GM18511 (cell line): ENCODE measurements at regions not wholly inside any gene's neighbourhood (a gene's known extent, or its start where the extent isn't known, plus 50 kb on each side); places are given as distances from the start of the nearest gene placed in this dataset.

Source experiments
- ATAC-seq: cut with Tn5 transposase; IDR thresholded peaks from one replicate; pipeline ENCODE4 v1.9.1; 2021; ENCODE audit warnings: mild to moderate bottlenecking, moderate library complexity; ENCODE audit not compliant: unreplicated experiment

DNA sequence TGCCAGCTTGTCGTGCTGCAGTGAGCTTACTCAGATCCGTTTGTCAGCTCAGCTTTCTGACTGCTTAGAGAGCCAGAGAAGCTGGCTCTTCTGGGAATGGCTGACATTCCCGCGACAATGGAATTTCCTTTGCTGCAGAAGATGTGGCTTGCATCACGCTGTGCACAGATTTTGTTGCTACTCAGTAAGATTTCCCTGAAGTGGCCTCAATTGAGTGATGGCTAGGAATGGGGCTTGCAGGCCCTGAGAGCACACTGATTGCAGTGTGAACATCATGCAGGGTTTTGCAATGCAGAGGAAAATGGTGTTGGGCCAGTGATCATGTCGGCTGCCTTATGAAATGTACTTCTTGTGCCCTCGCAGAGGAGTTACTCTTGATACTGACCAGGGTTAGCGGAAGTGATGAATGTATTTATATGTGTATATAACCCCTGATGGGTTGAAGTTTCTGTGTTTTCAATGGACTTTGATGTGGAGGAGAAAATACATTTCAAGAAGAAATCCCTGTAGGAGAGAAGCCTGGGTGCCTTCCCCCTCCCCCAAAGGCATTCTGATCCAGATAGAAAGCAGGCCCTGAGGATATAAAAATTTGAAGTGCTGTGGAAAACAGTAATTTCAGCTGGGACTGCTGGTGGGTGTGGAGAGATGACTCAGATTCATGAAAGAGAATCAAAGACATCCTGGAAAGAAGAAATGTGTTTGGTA is 102.5 kb upstream of the PDZRN3 start:
- no peak for ATAC-seq

DNA sequence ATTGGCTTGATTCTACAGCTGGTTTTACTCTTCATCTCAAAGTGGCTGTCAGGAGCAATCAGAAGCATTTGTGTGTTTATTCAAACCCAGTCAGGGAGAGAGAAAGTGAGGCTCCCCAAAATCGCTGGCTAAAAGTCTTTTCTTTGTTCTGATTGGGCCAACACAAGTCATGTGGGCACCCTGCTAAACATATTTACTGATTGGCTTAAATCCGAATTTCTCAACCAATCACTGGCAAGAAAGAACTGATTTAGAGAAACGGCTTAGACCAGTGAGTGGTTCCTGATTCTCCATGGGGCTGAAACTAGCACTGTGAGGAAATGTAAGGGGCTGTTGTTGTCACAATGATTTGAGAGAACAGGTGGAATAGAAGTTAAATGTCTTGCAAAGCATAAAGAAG is 98.9 kb upstream of the PDZRN3 start:
- no peak for ATAC-seq

DNA sequence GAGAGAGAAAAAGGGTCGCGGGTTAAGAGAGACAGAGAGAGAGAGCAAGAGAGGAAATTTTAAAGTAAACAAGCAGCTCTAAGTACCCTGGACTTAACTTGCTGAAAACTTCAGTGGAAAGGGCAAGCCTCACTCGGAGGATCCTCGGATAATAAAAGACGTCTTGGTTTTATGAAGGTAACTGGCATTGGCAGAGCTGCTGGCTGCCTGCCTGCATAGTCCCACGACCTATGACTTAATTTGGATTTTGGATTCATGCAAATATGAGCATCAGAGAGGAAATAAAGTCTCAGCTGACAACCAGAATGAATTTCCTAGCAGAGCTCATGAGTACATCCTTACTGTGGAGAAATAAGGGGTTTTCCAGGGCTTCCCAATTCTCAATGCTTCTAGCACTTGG is 95.1 kb upstream of the PDZRN3 start:
- no peak for ATAC-seq

DNA sequence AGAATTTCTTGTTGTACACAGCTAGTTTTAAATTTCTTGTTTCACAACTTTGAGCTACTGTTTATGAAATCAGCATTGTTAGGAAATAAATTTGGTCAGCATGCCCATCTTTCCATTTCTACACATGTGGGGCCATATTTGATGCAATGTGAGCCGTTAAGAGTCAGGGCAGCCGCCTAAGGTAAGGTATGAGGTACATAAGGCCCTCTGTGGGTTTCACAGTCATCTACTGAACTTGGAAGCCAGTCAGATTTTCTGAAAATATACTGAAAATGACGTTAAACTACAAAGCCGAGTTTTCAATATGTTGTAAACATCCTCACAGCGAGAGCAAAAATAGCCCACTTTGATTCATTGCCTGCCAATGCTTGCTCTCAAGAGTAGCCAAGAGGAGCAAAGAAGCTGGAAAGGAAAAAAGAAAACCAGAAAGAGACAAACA is 94.7 kb upstream of the PDZRN3 start:
- no peak for ATAC-seq

DNA sequence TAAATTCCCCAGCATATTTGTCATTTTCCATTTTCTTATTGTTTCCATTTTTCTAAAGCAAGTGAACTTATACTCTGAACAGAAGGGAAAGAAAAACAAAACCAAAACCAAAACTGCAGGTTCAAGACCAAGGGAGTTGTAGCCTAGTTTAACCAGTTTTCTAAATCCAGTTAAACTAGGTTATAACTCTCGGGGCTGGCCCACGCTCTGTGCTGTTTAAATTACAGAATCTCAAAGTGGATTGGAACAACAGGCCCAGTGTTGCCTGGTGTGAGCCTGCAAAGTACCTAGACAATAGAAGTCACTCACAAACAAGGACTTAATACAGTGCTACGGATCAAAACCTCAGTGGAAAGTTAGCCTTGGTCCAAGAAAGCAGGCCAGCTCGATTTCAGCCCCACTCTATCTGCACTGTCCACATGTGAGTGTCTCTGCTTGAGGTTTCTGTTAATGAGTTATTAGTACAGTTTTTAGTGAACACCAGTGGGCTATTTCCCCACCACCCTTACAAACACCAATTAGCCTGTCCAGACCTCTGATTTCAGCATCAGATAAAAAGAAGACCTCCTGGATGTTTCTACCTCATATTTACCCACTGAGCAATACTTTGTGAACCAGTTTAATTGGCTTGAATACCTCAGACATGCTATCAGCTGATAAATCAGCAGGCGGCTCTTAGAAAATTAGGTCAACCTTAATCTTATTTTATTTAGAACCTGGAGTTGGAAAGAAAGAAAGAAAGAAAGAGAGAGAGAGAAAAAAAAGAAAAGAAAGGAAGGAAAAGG is 93.8 kb upstream of the PDZRN3 start:
- ATAC-seq, result no peak

DNA sequence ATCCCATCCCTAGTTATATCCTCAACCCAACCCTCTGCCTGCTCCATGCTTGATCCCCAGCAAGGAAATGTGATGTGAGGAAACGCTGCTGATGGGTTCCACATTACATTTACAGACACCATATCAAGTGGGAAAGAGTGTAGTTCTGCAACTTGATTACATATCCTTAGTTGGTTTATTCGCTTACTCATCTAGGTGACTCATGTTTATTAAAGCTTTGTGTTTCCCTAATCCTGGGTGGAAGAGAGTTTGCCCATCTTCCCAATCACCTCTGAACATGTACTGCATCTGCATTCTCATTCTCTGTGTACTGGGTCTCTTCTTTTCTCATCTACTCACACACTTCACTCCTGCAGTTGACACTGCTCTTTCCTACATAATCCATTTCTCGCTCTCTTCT is 91.7 kb upstream of the PDZRN3 start:
- no peak for ATAC-seq

DNA sequence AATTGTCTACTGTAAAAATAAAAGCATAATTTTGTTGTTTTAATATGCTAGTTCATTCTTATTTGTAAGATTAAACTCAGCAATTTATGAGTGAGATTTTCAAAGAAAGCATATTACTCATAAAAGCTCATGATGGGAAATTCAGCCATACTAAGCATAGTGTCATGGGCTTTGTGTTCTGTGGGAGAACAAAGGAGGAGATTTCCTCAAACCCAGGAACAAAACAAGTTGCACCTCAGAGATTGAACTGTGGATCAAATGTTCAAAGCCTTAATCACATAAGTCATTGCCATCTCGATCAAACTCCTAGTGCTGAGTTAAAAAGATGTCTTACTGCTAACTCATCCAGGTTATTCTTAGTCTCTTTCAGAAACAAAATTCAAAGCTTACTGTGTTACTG is 85.6 kb upstream of the PDZRN3 start:
- no peak for ATAC-seq

DNA sequence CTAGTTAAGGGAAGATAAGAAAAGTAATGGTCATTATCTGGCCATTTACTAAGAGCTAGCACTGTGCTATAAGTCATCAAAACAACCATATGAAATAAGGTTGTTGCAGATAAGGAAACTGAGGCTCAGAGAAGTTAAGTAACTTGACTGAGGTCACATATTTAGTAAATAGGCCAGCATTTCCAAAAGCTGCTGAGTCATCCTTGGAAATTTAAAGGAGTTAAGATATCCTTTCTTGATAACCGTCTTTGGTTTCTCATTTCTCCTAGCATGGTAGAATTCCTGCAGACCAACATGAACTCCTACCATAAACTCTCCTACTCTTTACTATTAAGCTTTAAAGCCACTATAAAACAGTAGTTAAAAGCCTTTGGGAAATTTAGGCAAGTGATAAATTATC is 85.0 kb upstream of the PDZRN3 start:
- ATAC-seq, result no peak

DNA sequence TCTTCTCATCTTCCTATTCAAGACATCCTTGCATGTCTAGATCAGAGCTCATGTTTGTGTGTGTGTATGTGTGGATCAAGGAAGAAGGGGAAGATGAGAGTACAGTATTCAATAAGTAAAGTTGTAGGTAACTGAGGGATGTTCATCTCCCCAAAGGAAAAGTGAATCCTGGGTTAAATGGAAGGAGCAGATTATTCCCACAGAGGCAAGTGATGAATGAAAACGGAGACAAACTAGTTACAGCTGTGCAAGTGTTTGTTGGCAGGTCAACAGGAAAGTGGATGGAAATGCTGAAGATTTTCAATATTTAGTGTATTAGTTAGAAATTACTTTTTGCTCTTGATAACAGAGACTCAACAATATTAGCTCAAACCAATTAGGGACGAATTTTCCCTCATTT is 84.2 kb upstream of the PDZRN3 start:
- ATAC-seq, result no peak

DNA sequence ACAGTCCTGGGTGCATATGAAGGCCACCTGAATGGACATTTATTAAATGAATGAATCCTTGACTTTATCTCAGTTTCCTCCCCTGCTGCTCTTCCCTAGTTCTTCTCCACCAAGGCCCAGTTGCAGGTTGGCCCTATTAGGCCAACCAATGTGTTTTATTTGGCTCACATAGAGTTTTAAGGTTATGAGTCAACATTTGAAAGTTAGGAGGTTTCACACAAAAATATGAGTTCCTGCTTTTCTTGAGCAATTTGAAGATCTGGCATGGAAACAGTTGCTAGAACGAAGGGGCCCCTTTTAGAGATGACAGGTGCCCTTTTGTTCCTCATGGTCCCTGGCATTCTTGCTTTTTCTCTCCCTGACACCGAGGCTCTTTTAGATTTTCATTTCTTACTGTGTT is 83.0 kb upstream of the PDZRN3 start:
- ATAC-seq, result no peak

DNA sequence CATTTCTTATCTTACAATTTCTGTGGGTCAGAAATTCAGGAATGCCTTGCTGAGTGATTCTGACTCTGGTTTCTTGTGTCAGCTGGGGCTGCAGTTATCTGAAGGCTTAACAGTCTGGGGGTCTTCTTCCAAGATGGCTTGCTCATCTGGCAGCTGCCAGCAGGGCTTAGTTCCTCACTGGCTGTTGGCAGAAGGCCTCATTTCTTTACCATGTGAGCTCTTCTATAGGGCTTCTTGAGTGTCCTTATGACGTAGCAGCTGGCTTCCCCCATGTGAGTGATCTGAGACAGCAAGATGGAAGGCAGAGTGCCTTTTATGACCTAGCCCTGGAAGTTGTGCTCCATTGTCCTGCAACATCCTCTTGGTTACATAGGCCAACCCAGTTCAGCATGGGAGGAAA is 82.0 kb upstream of the PDZRN3 start:
- ATAC-seq, result no peak

DNA sequence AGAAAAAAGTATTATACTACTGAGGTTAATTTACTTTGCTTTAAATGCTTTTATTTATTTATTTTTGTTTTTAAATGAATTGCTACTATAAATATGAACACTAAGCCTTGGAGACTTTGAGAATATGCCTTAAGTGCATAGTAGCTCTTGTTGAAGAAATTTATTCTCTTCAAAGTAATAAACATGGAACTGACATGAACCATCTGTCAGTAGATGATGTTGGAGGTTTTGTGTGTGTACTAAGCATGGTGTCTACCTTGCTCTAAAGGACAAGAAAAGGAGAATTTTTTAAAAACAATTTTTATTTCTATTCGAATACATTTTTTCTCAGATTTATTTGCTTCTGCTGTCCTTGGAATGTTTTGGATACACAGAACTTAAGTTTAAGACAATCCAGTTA is 81.1 kb upstream of the PDZRN3 start:
- ATAC-seq, result no peak

DNA sequence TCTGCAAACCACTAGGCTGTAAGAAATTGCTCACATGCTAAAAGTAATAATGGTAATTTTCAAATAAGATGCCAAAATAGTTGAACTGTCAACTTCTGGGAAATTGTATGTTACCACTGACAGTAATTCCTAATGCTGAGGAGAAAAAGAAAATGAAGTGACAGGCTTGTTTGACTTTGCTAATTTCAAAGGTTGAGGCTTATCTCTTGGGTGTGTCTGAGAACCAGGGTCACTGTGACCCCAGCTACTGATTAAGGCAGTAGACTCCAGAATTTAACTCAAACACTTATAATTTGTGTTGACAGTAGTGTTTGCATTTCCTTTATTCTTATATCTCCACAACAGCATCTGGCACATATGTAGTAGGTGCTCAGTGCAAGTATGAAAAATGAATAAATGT is 74.6 kb upstream of the PDZRN3 start:
- no peak for ATAC-seq

DNA sequence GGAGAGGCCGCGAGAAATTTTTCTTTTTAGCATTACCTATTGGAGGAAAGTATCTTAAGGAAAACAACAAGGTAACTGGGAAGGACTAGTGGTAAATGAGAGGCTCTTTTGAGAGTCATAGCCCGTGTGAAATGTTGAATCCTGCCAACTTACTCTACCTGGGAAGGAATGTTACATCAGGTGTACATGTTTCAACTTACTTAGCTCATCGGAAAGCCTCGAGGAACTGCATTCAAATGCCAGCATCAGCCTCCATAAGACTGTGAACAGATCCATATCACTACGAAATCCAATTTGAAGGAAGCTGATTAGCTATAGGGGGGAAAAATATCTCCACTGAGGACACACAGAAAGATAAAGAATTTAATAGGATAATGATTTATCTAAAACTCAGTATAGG is 72.3 kb upstream of the PDZRN3 start:
- ATAC-seq, result no peak

DNA sequence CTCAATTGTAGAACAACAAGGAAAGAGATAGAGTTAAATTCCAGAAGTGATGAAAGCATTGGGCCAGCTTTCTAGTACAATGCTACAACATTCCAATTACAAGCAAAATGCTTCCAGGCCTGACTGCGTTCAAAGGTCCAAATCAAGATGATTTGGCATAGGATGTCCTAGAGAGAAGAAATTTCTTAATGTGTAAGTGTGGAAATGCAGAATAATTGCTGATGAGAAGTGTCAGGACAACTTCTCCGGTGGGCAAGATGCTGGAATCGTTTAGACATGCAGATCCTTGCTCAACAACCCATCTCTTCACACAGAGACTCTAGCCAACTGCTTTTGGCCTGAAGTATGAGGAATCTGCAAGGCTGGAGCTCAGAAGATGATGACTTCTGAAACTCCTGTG is 71.1 kb upstream of the PDZRN3 start:
- no peak for ATAC-seq

DNA sequence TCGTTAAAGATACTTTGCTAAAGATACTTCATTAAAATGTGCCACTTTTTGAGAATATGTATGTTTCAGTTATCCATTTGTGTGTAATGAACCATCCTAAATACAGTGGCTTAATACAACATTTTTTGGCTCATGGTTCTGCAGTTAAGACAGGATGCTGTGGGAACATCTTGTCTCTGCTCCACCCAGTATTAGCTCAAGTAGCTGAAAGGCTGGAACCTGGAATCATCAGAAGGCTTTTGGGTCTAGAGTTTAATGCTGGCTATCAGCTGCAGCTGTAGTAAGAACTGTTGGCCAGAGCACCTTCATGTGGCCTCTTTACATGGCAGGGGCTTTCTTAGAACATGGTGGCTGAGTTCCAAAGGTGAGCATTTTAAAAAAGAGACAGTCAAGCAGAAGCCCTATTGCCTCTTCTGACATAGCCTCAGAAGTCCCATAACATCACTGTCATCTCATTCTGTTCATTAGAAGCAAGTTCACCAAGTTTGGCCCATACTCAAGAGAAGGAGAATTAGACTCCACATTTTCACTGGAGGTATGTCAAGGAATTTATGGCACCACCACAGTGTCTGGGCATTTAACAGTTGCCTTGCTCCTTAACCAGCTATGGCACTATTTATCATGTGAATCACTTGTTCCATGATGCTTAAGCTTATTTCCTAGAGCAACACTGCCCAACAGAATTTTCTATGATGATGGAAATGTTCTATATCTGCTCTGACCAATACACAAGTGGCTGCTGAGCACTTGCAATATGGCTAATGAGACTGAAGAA is 70.4 kb upstream of the PDZRN3 start:
- ATAC-seq, result no peak

DNA sequence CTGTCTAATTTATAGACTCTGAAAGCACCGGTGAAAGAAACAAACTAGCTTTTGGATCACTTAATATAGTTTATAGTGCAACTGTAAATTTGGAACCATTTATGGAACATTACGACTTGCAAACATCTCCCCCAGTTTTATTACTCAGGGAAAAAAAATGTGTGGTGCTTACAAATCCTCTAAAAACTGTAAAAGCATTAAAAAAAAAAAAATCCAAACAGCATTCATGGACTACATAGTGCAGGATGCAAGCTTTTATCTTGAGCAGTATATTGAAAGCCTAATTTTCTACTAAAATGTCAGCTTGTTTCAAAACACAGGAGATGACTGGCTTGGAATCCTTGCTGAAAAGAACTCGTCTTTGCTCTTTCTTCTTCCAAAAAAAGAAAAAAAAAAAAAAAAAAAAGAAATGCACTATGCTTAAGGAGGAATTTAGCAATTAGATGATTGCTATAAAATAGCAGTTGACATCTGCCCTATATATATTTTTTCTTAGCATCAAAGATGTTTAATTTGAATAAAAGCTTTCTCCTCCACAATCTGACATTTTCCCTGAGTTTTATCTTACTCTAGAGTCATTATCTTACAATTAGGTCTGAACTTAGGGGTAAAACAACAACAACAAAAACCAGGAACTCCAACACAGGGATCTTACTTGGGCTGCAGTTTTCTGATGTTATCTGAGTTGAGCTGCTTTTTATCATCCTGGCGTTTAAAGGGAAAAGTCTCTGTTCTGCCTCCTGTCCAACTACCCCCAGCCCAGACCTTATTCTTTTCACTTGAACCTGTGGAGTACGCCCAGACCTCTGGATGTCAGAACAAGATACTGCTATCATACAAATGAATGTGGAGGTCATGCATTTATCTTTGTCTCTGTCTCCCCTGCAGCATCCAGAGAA is 62.6 kb upstream of the PDZRN3 start:
- no peak for ATAC-seq

DNA sequence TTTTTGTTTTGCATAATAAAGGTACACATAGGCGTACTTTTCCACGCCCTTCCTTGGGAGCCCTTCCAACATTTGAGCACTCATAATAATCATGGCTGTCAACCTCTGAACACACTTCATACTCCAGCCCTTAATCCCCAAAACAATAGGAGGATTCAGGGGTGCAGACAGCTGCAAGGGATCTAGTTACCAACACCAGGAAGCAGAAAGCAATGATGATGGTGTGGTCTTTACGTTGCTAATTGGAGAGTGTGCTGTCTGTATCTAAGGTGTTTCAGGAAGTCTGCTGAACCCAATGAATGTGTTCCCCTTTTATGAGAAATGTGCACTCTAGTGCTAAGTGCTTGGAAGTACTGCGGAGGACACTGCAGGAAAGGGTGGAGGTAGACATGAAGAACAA is 60.3 kb upstream of the PDZRN3 start:
- no peak for ATAC-seq

DNA sequence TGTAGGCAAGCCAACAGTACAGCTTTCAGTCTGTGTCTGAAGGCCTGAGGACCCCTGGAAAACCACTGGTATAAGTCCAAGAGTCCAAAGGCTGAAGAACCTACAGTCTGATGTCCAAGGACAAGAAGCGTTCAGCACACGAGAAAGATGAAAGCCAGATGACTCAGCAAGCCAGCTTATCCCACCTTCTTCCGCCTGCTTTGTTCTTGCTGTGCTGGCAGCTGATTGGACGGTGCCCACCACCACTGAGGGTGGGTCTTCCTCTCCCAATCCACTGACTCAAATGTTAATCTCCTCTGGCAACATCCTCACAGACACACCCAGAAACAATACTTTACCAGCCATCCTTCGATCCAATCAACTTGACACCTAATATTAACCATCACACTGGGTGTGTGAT is 59.0 kb upstream of the PDZRN3 start:
- ATAC-seq, result no peak

DNA sequence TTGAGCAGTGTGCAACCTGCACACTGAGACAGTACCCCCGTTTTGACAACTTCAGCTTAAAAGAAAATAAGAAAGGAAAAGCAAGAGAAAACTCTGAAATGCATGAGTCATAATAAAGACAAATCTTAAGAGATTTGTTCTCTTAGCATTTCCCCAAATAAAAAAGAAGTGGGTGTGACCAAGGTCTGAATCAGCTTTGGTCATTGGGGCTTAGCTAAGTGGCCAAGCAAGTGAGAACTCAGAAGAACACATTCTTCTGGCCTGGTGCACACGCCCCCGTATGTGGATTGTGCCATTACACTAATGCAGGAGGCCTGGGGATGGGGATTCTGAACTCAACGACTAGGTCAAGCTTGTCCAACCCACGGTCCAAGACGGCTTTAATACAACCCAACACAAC is 56.9 kb upstream of the PDZRN3 start:
- ATAC-seq, result no peak

DNA sequence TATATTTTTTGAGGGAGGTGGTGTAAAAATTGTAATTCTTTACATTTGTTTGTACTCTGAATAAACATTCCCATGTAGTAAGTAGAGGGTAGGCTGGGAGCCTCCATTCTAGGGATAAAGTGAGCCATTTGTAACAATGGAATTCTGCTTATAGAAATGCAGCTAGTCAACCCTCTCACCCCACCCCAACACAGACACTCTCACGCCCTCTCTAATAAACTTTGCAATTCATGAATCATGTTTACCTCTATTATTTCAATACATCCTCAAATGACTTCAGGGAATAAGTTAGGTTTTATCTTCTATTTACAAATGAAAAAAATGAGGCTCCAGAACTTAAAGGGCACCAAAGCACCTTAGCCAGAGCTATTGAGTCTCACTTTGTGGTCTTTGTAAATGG is 56.5 kb upstream of the PDZRN3 start:
- no peak for ATAC-seq
